IPS DF 6.9 (cell line): ENCODE measurements at regions not wholly inside any gene's neighbourhood (a gene's known extent, or its start where the extent isn't known, plus 50 kb on each side); places are given as distances from the start of the nearest gene placed in this dataset.

Source experiments
- DNase-seq: peaks from one replicate; pipeline ENCODE4 v3.0.0-alpha.2; 2013; ENCODE audit warnings: low read depth, low spot score
- H3K27ac ChIP-seq: one replicate; pipeline ENCODE4 v1.5.1; 2013; ENCODE audit warnings: low read length, control low read depth
- H3K27me3 ChIP-seq: 2 replicates; pipeline ENCODE4 v1.6.1; 2013; ENCODE audit warnings: mild to moderate bottlenecking, low read length; ENCODE audit not compliant: control insufficient read depth, insufficient read depth
- H3K36me3 ChIP-seq: 2 replicates; pipeline ENCODE4 v1.6.1; 2013; ENCODE audit warnings: low read length; ENCODE audit not compliant: control insufficient read depth, insufficient read depth
- H3K4me1 ChIP-seq: 2 replicates; pipeline ENCODE4 v1.6.1; 2013; ENCODE audit warnings: low read length; ENCODE audit not compliant: control insufficient read depth, insufficient read depth
- H3K4me3 ChIP-seq: 2 replicates; pipeline ENCODE4 v1.5.1; 2013; ENCODE audit warnings: mild to moderate bottlenecking, low read length
- H3K9me3 ChIP-seq: 2 replicates; pipeline ENCODE4 v1.6.1; 2013; ENCODE audit warnings: low read length, inconsistent platforms; ENCODE audit not compliant: control insufficient read depth, insufficient read depth
- WGBS: extraction: QIAGEN DNeasy Blood & Tissue Kit; methylation state at CpG from one replicate; pipeline ENCODE4 v1.1.7; 2013; ENCODE audit warnings: mixed read lengths, missing lambda C conversion rate; ENCODE audit not compliant: insufficient read length, insufficient coverage; 5-methylcytosine and 5-hydroxymethylcytosine counted together

GRCh38 chr9:100669968-100670367 lies 92.1 kb downstream of the CAVIN4 start:
- Histone ChIP-seq H3K4me3 (no peak overlapping the region), H3K4me1 (peaks cover 3% of the 10 kb centered on the region; the same call in 1 of the 2 replicates), H3K9me3 (no peaks in the 10 kb centered on the region), H3K27me3 (no peaks in the 10 kb centered on the region), H3K36me3 (no peaks in the 10 kb centered on the region), H3K27ac (no peak overlapping the region)
- no CpG with 5 or more reads among the region's 8 CpGs for WGBS
- DNase-seq: no peak

DNA sequence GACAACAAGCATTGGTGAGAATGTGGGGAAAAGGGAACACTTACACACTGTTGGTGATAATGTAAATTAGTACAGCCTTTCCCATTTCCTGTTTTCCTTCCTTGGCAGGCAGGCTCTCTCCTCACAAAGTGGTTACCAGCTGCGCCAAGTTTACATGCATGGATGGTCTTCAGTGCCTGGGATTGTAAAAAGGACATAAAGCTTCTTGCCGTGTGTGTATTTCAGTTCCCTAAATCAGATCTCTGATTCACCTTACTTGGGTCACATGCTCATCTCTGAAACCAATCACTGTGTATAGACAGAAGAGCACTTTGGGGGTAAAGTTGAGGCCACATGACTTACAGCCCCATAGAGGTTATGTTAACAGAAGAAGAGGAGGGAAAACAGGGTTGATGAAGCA lies 92.8 kb downstream of the CAVIN4 start:
- H3K4me3 ChIP-seq: no peak overlapping the region
- no peaks in the 10 kb centered on the region for H3K27me3 ChIP-seq
- H3K27ac ChIP-seq: no peak overlapping the region
- no CpG with 5 or more reads among the region's 2 CpGs for WGBS
- H3K36me3 ChIP-seq: no peaks in the 10 kb centered on the region
- H3K4me1 ChIP-seq: peaks cover 3% of the 10 kb centered on the region; the same call in 1 of the 2 replicates
- H3K9me3 ChIP-seq: no peaks in the 10 kb centered on the region
- DNase-seq: no peak

DNA sequence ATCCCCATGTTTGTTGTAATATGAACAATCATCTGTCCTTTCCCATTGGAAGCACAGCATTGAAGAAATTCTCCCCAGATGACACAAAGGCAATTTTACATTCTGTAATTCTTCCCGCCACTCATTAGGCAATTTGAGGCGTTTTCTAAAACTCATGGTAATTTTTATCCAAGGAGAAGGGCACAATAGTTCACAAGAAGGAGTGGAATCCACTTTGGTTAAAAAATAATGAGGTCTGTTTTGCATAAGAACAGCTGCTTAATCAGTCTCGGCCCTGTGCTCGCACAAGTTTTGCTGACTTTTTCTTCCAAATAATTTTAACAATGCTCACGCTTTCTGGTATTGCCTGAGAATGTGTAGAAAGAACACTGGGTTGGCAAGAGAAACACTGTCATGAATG lies 94.0 kb downstream of the CAVIN4 start:
- H3K4me1 ChIP-seq: peaks cover 3% of the 10 kb centered on the region; the same call in 1 of the 2 replicates
- no peaks in the 10 kb centered on the region for H3K27me3 ChIP-seq
- no peaks in the 10 kb centered on the region for H3K36me3 ChIP-seq
- no peak for DNase-seq
- no CpG with 5 or more reads among the region's 5 CpGs for WGBS
- H3K27ac ChIP-seq: no peak overlapping the region
- H3K4me3 ChIP-seq: no peak overlapping the region
- H3K9me3 ChIP-seq: no peaks in the 10 kb centered on the region

GRCh38 chr9:100673249-100673648 lies 95.4 kb downstream of the CAVIN4 start:
- no peaks in the 10 kb centered on the region for H3K27me3 ChIP-seq
- no peaks in the 10 kb centered on the region for H3K36me3 ChIP-seq
- H3K9me3 ChIP-seq: no peaks in the 10 kb centered on the region
- H3K4me3 ChIP-seq: no peak overlapping the region
- DNase-seq: no peak
- no CpG with 5 or more reads among the region's 2 CpGs for WGBS
- peaks cover 3% of the 10 kb centered on the region; the same call in 1 of the 2 replicates for H3K4me1 ChIP-seq
- H3K27ac ChIP-seq: no peak overlapping the region

DNA sequence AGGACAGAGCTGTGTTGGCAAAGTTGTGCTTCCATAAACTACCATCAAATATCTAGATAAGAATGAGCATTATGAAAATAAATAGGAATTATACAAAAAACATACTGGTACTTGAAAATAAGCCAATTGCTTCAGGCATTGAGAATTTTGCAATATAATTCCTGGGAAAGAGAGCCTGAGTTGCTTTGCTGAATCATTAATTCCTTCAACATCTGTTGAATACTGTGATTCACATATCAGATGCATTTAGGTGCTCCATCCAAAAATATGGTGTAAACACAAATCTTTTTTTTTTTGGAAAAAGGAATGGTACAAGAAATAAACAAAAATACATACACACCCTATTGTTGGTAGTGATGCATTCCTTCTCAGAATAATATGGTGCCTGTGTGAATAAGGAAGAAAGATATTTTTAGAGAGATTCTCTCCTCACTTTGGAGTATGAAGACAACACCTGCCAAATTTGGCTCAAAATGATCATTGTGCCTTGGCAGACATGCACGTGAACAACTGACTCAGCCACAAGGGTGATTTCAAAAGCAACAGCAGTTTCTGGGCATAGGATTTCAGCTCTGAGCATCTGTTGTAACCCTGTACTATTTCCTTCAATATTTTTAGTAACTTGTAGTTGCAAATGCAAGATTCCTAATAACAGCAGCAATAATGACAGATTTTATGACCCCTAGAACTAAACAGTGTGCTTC lies 96.7 kb downstream of the CAVIN4 start:
- Histone ChIP-seq H3K27ac (no peak overlapping the region), H3K36me3 (no peaks in the 10 kb centered on the region), H3K4me1 (peaks cover 3% of the 10 kb centered on the region; the same call in 1 of the 2 replicates), H3K27me3 (no peaks in the 10 kb centered on the region), H3K9me3 (no peaks in the 10 kb centered on the region), H3K4me3 (no peak overlapping the region)
- DNase-seq: no peak
- WGBS: no CpG with 5 or more reads among the region's 1 CpG

DNA sequence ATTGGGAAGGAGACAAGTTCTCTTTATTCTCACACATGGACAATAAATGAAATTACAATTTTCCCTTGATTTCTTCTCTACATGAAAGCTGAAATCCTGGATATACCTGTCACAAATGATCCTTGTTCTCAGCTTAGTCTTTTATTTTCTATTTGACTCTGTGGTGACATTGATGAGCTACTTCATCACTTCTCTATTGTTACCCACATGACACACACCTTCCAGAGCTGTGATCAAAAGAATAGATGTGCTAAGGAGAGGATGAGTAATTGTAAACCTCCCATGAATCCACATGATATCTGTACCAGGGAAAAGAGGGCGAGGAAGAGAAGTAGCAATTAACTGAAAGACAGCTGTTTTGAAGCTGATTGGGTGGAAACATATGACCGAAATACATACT lies 102.0 kb downstream of the CAVIN4 start:
- no peak overlapping the region for H3K4me3 ChIP-seq
- no peaks in the 10 kb centered on the region; the same call in 1 of the 2 replicates for H3K4me1 ChIP-seq
- no CpG with 5 or more reads among the region's 2 CpGs for WGBS
- no peaks in the 10 kb centered on the region for H3K27me3 ChIP-seq
- H3K9me3 ChIP-seq: no peaks in the 10 kb centered on the region
- no peaks in the 10 kb centered on the region for H3K36me3 ChIP-seq
- no peak overlapping the region for H3K27ac ChIP-seq
- no peak for DNase-seq

DNA sequence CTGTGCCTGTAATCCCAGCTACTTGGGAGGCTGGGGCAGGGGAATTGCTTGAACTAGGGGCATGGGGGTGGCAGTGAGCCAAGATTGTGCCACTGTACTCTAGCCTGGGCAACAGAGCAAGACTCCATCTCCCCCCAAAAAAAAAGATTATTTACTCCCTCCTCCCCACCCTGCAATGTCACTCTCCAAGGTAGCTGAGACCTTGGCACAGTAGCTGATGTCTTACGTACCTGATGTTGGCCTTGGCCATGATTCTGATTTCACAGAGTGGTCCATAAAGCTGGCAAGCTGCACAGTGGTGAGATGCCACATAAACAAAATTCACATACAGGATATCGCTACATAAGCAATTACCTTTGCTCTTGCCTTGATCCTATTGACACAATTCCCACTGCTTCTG lies 108.5 kb downstream of the CAVIN4 start:
- Histone ChIP-seq H3K4me3 (no peak overlapping the region), H3K27me3 (no peaks in the 10 kb centered on the region), H3K27ac (no peak overlapping the region), H3K4me1 (no peaks in the 10 kb centered on the region), H3K9me3 (no peaks in the 10 kb centered on the region), H3K36me3 (no peaks in the 10 kb centered on the region)
- WGBS: no CpG with 5 or more reads among the region's 2 CpGs
- DNase-seq: no peak

- Histone ChIP-seq H3K27ac (no peak overlapping the region), H3K36me3 (no peaks in the 10 kb centered on the region), H3K4me1 (no peaks in the 10 kb centered on the region), H3K9me3 (no peaks in the 10 kb centered on the region), H3K27me3 (no peaks in the 10 kb centered on the region), H3K4me3 (no peak overlapping the region)
- WGBS: no CpG with 5 or more reads among the region's 3 CpGs
- no peak for DNase-seq
Measured at GRCh38 chr9:100689635-100690034, 111.8 kb downstream of the CAVIN4 start.

DNA sequence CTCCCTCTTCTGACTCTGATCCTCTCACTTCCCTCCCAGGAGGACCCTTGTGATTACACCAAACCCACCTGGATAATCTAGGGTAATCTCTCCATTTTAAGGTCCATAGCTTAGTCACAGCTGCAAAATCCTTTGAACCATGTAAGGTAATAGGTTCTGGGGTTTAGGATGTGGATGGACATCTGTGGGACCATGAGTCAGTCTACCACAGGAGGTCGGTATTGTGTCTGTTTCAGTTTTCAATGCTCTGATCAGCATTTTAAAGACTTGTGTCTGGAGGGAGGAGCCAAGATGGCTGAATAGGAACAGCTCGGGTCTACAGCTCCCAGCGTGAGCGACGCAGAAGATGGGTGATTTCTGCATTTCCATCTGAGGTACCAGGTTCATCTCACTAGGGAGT lies 112.6 kb downstream of the CAVIN4 start:
- Histone ChIP-seq H3K27me3 (no peaks in the 10 kb centered on the region), H3K4me3 (no peak overlapping the region), H3K4me1 (no peaks in the 10 kb centered on the region), H3K27ac (no peak overlapping the region), H3K9me3 (no peaks in the 10 kb centered on the region), H3K36me3 (no peaks in the 10 kb centered on the region)
- no peak for DNase-seq
- no CpG with 5 or more reads among the region's 5 CpGs for WGBS

GRCh38 chr9:100697339-100697738 lies 119.5 kb downstream of the CAVIN4 start:
- Histone ChIP-seq H3K36me3 (no peaks in the 10 kb centered on the region), H3K27ac (no peak overlapping the region)
- WGBS: no CpG with 5 or more reads among the region's 1 CpG

GRCh38 chr9:100698945-100699344 lies 121.1 kb downstream of the CAVIN4 start:
- Histone ChIP-seq H3K4me1 (no peaks in the 10 kb centered on the region; the same call in 1 of the 2 replicates), H3K36me3 (no peaks in the 10 kb centered on the region), H3K4me3 (no peak overlapping the region), H3K9me3 (no peaks in the 10 kb centered on the region), H3K27ac (no peak overlapping the region), H3K27me3 (no peaks in the 10 kb centered on the region)
- no CpG with 5 or more reads among the region's 1 CpG for WGBS
- DNase-seq: no peak

More at GRCh38 chr9:100697339-100697738, 119.5 kb downstream of the CAVIN4 start:
- Histone ChIP-seq H3K4me1 (no peaks in the 10 kb centered on the region; the same call in 1 of the 2 replicates), H3K4me3 (no peak overlapping the region), H3K27me3 (no peaks in the 10 kb centered on the region), H3K9me3 (no peaks in the 10 kb centered on the region)
- DNase-seq: no peak
